SK-N-SH (cell line): ENCODE measurements at regions not wholly inside any gene's neighbourhood (a gene's known extent, or its start where the extent isn't known, plus 50 kb on each side); places are given as distances from the start of the nearest gene placed in this dataset.

Experiments
- CTCF ChIA-PET: fragments of 300-600, 350-600 bp; formaldehyde crosslinking; extraction: SDS; loops from one replicate; lab custom pipeline; 2021; lab: Yijun Ruan, JAX
- POLR2A ChIA-PET: fragments of 350-600 bp; sonication (Branson Sonifier 250); formaldehyde crosslinking; extraction: SDS; loops from one replicate; lab custom pipeline; 2020; ENCODE audit warnings: antibody characterized with exemption, inconsistent platforms; lab: Yijun Ruan, JAX
- DNase-seq: peaks from one replicate; pipeline ENCODE4 v3.0.0; 2012
- H2AFZ ChIP-seq: fragments of 200-600 bp; sonication (generic); 2 replicates; pipeline ENCODE4 v1.8.1; 2016; ENCODE audit warnings: antibody characterized with exemption, mild to moderate bottlenecking, low read depth
- H3F3A ChIP-seq: fragments of 200-600 bp; sonication (generic); replicated peaks from 2 replicates; pipeline ENCODE3; 2016; ENCODE audit warnings: antibody characterized with exemption, mild to moderate bottlenecking; ENCODE audit not compliant: insufficient read depth
- H3K27ac ChIP-seq, 2 experiments: fragments of 200-500 bp in 1 of 2; fragments of 200-600 bp in 1 of 2; sonication (Bioruptor generic) in 1 of 2; sonication (generic), shearing (Covaris generic) in 1 of 2; 2 replicates each; pipeline versions ENCODE4 v1.5.1 to v1.6.1; 2014 to 2016; ENCODE audit warnings: low read depth in 2 of 2, inconsistent platforms in 1 of 2, low read length in 1 of 2, mild to moderate bottlenecking in 1 of 2, mixed read lengths in 1 of 2
- H3K27me3 ChIP-seq: fragments of 200-600 bp; sonication (generic), shearing (Covaris generic); 2 replicates; pipeline ENCODE4 v1.6.1; 2016; ENCODE audit warnings: mixed run types; ENCODE audit not compliant: insufficient read depth
- H3K36me3 ChIP-seq, 2 experiments: fragments of 200-500 bp in 1 of 2; fragments of 200-600 bp in 1 of 2; sonication (Bioruptor generic) in 1 of 2; sonication (generic) in 1 of 2; replicated peaks in 1 of 2; 2 replicates each; pipeline versions ENCODE3 to v1.5.1; 2014 to 2016; ENCODE audit warnings: low read length in 1 of 2, mild to moderate bottlenecking in 1 of 2; ENCODE audit not compliant: insufficient read depth in 2 of 2, control insufficient read depth in 1 of 2
- H3K4me1 ChIP-seq, 2 experiments: fragments of 200-500 bp in 1 of 2; fragments of 200-600 bp in 1 of 2; sonication (Bioruptor generic) in 1 of 2; sonication (generic), shearing (Covaris generic) in 1 of 2; 2 replicates each; pipeline versions ENCODE4 v1.5.1 to v1.6.1; 2014 to 2016; ENCODE audit warnings: low read depth in 1 of 2, low read length in 1 of 2, mixed run types in 1 of 2; ENCODE audit not compliant: insufficient read depth in 2 of 2, control insufficient read depth in 1 of 2
- H3K4me2 ChIP-seq: fragments of 200-600 bp; sonication (generic), shearing (Covaris generic); 2 replicates; pipeline ENCODE4 v1.6.1; 2017; ENCODE audit warnings: mixed run types
- H3K4me3 ChIP-seq, 2 experiments: fragments of 200-500 bp in 1 of 2; fragments of 200-600 bp in 1 of 2; sonication (Bioruptor generic) in 1 of 2; sonication (generic), shearing (Covaris generic) in 1 of 2; 2 replicates each; pipeline versions ENCODE4 v1.5.1 to v1.8.1; 2014 to 2016; ENCODE audit warnings: low read depth in 2 of 2, inconsistent platforms in 1 of 2, low read length in 1 of 2, mild to moderate bottlenecking in 1 of 2, mixed read lengths in 1 of 2, moderate library complexity in 1 of 2
- H3K79me2 ChIP-seq: fragments of 200-600 bp; sonication (generic); 2 replicates; pipeline ENCODE4 v1.8.1; 2017; ENCODE audit warnings: mild to moderate bottlenecking; ENCODE audit not compliant: insufficient read depth
- H3K9ac ChIP-seq: fragments of 200-600 bp; sonication (generic); 2 replicates; pipeline ENCODE4 v1.6.1; 2017; ENCODE audit warnings: mixed run types
- H3K9me2 ChIP-seq: fragments of 200-600 bp; sonication (generic); 2 replicates; pipeline ENCODE4 v1.6.1; 2017; ENCODE audit warnings: mixed run types
- H3K9me3 ChIP-seq: fragments of 200-600 bp; sonication (generic); 2 replicates; pipeline ENCODE4 v1.6.1; 2017; ENCODE audit warnings: mixed run types, mild to moderate bottlenecking, moderate library complexity
- H4K20me1 ChIP-seq: fragments of 200-600 bp; sonication (generic); 2 replicates; pipeline ENCODE4 v1.6.1; 2017; ENCODE audit warnings: mild to moderate bottlenecking, mixed run types; ENCODE audit not compliant: insufficient read depth
- ELF1 ChIP-seq: IDR thresholded peaks from 2 replicates; pipeline ENCODE4 v1.4.0; 2012
- EP300 ChIP-seq, 2 experiments: IDR thresholded peaks; 2 replicates each; pipeline versions ENCODE4 v1.4.0 to v1.6.1; 2012; ENCODE audit warnings: borderline replicate concordance in 1 of 2, low read depth in 1 of 2, low read length in 1 of 2
- FOSL2 ChIP-seq: IDR thresholded peaks from 2 replicates; pipeline ENCODE4 v1.4.0; 2012; ENCODE audit warnings: low read depth, mild to moderate bottlenecking, moderate library complexity, borderline replicate concordance
- FOXJ3 ChIP-seq: sonication (generic); formaldehyde crosslinking; IDR thresholded peaks from 2 replicates; pipeline ENCODE4 v1.5.1; 2020; ENCODE audit warnings: mild to moderate bottlenecking, missing genetic modification reagents
- FOXM1 ChIP-seq: IDR thresholded peaks from 2 replicates; pipeline ENCODE4 v1.4.0; 2012; ENCODE audit warnings: low read depth, mild to moderate bottlenecking
- JUND ChIP-seq: IDR thresholded peaks from 2 replicates; pipeline ENCODE4 v1.4.0; 2012
- NFIC ChIP-seq: IDR thresholded peaks from 2 replicates; pipeline ENCODE4 v1.4.0; 2012; ENCODE audit warnings: borderline replicate concordance
- POLR2AphosphoS5 ChIP-seq: IDR thresholded peaks from 2 replicates; pipeline ENCODE4 v1.6.1; 2012; ENCODE audit warnings: low read depth, low read length
- RAD21 ChIP-seq: IDR thresholded peaks from 2 replicates; pipeline ENCODE4 v1.6.1; 2012; ENCODE audit warnings: mild to moderate bottlenecking, low read length
- RCOR1 ChIP-seq: fragments of 150-350 bp; IDR thresholded peaks from 2 replicates; pipeline ENCODE4 v1.6.1; 2017; ENCODE audit warnings: antibody characterized with exemption, low read length
- RFX5 ChIP-seq: IDR thresholded peaks from 2 replicates; pipeline ENCODE4 v1.6.1; 2012; ENCODE audit warnings: mild to moderate bottlenecking, improper control_type of control experiment, low read length
- SIN3A ChIP-seq: IDR thresholded peaks from 2 replicates; pipeline ENCODE4 v1.6.1; 2012; ENCODE audit warnings: low read depth, mild to moderate bottlenecking, low read length, moderate library complexity, borderline replicate concordance
- SMC3 ChIP-seq: IDR thresholded peaks from 2 replicates; pipeline ENCODE4 v1.6.1; 2012; ENCODE audit warnings: low read depth, low read length, improper control_type of control experiment
- TEAD4 ChIP-seq: IDR thresholded peaks from 2 replicates; pipeline ENCODE4 v1.4.0; 2012; ENCODE audit warnings: mild to moderate bottlenecking, borderline replicate concordance; ENCODE audit not compliant: insufficient read depth
- WGBS: methylation state at CpG from one replicate; pipeline ENCODE4 v1.1.6; 2017; ENCODE audit warnings: low lambda C conversion rate; 5-methylcytosine and 5-hydroxymethylcytosine counted together
- TF ChIP-seq, protein P1 (sequence below): IDR thresholded peaks from 2 replicates; pipeline ENCODE4 v1.6.1; 2012; ENCODE audit warnings: mild to moderate bottlenecking, low read depth, low read length, moderate library complexity
- TF ChIP-seq, protein P2 (sequence below): fragments of 150-350 bp; IDR thresholded peaks from 2 replicates; pipeline ENCODE4 v1.6.1; 2016; ENCODE audit warnings: mild to moderate bottlenecking, low read depth, low read length
- TF ChIP-seq, protein P3 (sequence below): fragments of 150-350 bp; IDR thresholded peaks from 2 replicates; pipeline ENCODE4 v1.6.1; 2017; ENCODE audit warnings: antibody characterized with exemption, low read length, low read depth, borderline replicate concordance
- TF ChIP-seq, protein P4 (sequence below): fragments of 200-600 bp; sonication (generic); IDR thresholded peaks from 2 replicates; pipeline ENCODE4 v1.6.1; 2017; ENCODE audit warnings: antibody characterized with exemption, mild to moderate bottlenecking, moderate library complexity

DNA sequence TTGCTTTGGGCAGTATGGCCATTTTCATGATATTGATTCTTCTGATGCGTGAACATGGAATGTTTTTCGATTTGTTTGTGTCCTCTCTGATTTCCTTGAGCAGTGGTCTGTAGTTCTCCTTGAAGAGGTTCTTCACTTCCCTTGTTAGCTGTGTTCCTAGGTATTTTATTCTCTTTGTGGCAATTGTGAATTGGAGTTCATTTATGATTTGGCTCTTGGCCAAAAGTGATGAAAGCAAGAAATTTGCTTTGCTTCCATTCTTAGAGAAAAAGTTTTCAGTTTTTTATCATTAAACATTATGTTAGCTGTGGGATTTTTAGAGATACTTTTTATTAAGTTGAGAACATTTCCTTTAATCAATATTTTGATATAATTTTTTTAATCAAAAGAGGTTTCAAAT is 203.5 kb downstream of the TAF11L14 start:
- no peaks in the 10 kb centered on the region for H3K79me2 ChIP-seq
- no peaks in the 10 kb centered on the region for H3F3A ChIP-seq
- no peak overlapping the region for H3K9ac ChIP-seq
- ChIA-PET POLR2A (no interaction called here), CTCF (no interaction called here)
- no peaks in the 10 kb centered on the region for H3K27me3 ChIP-seq
- no peak overlapping the region for H3K4me3 ChIP-seq
- H3K9me2 ChIP-seq, result no peaks in the 10 kb centered on the region
- no peak overlapping the region for H3K27ac ChIP-seq
- no peak overlapping the region for H2AFZ ChIP-seq
- WGBS, result 20% methylated on average over 2 of the region's 2 CpGs
- no peak overlapping the region for H3K4me2 ChIP-seq
- H3K9me3 ChIP-seq, result no peaks in the 10 kb centered on the region
- no peak for DNase-seq
- no peaks in the 10 kb centered on the region for H4K20me1 ChIP-seq
- H3K36me3 ChIP-seq, result peaks cover 0 to 3% of the 10 kb centered on the region in 2 experiments
- TF ChIP-seq RFX5 (no peak), RCOR1 (no peak), FOXJ3 (CRISPR knock-in tag) (no peak), POLR2AphosphoS5 (no peak), RAD21 (no peak), FOSL2 (no peak), ELF1 (no peak), SMC3 (no peak), JUND (no peak), FOXM1 (no peak), SIN3A (no peak), TEAD4 (no peak), NFIC (no peak), EP300 (IDR thresholded peaks at IDR 0.05; ENCODE audit: borderline replicate concordance in 1 of 2, low read depth in 1 of 2, low read length in 1 of 2) (no peak)
- TF ChIP-seq, protein P1, sequence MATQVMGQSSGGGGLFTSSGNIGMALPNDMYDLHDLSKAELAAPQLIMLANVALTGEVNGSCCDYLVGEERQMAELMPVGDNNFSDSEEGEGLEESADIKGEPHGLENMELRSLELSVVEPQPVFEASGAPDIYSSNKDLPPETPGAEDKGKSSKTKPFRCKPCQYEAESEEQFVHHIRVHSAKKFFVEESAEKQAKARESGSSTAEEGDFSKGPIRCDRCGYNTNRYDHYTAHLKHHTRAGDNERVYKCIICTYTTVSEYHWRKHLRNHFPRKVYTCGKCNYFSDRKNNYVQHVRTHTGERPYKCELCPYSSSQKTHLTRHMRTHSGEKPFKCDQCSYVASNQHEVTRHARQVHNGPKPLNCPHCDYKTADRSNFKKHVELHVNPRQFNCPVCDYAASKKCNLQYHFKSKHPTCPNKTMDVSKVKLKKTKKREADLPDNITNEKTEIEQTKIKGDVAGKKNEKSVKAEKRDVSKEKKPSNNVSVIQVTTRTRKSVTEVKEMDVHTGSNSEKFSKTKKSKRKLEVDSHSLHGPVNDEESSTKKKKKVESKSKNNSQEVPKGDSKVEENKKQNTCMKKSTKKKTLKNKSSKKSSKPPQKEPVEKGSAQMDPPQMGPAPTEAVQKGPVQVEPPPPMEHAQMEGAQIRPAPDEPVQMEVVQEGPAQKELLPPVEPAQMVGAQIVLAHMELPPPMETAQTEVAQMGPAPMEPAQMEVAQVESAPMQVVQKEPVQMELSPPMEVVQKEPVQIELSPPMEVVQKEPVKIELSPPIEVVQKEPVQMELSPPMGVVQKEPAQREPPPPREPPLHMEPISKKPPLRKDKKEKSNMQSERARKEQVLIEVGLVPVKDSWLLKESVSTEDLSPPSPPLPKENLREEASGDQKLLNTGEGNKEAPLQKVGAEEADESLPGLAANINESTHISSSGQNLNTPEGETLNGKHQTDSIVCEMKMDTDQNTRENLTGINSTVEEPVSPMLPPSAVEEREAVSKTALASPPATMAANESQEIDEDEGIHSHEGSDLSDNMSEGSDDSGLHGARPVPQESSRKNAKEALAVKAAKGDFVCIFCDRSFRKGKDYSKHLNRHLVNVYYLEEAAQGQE, result no peak
- TF ChIP-seq, protein P2, sequence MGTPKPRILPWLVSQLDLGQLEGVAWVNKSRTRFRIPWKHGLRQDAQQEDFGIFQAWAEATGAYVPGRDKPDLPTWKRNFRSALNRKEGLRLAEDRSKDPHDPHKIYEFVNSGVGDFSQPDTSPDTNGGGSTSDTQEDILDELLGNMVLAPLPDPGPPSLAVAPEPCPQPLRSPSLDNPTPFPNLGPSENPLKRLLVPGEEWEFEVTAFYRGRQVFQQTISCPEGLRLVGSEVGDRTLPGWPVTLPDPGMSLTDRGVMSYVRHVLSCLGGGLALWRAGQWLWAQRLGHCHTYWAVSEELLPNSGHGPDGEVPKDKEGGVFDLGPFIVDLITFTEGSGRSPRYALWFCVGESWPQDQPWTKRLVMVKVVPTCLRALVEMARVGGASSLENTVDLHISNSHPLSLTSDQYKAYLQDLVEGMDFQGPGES, result no peak
- TF ChIP-seq, protein P3, sequence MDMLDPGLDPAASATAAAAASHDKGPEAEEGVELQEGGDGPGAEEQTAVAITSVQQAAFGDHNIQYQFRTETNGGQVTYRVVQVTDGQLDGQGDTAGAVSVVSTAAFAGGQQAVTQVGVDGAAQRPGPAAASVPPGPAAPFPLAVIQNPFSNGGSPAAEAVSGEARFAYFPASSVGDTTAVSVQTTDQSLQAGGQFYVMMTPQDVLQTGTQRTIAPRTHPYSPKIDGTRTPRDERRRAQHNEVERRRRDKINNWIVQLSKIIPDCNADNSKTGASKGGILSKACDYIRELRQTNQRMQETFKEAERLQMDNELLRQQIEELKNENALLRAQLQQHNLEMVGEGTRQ, result no peak
- TF ChIP-seq, protein P4, sequence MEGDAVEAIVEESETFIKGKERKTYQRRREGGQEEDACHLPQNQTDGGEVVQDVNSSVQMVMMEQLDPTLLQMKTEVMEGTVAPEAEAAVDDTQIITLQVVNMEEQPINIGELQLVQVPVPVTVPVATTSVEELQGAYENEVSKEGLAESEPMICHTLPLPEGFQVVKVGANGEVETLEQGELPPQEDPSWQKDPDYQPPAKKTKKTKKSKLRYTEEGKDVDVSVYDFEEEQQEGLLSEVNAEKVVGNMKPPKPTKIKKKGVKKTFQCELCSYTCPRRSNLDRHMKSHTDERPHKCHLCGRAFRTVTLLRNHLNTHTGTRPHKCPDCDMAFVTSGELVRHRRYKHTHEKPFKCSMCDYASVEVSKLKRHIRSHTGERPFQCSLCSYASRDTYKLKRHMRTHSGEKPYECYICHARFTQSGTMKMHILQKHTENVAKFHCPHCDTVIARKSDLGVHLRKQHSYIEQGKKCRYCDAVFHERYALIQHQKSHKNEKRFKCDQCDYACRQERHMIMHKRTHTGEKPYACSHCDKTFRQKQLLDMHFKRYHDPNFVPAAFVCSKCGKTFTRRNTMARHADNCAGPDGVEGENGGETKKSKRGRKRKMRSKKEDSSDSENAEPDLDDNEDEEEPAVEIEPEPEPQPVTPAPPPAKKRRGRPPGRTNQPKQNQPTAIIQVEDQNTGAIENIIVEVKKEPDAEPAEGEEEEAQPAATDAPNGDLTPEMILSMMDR, result no peak
- TF ChIP-seq, all 33 proteins: peak for 0
- no peaks in the 10 kb centered on the region for H3K4me1 ChIP-seq
